ENCODE measurements at regions not wholly inside any gene's neighbourhood (a gene's known extent, or its start where the extent isn't known, plus 50 kb on each side); places are given as distances from the start of the nearest gene placed in this dataset.

DNA sequence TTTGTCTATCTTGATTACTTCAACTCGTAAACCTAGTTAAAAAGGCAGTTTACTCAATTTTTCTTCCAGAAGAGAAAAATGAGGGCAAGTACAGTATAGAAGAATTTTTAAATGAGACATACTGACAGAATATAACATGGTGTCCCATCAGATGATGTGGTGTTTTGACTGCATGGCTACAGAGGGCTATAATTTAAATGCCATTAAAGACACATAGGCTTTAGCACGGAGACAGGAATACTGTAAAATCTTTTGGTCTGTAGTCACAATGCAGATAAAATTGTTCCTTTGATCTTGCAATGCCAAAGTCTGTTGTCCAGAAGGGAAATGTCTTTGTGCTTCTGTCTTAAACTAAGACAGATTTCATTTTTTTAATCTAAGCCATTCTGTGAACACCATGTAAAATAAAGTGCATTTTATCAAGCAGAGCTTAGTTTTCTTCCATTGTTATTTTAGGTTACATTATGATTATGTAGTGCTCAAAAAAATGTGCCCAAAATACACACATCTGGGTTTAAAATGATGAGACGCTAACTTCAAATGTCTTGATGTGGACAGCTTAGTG is 249.6 kb downstream of the PTPRC start:
- no peak for TF ChIP-seq CTCF (IDR thresholded peaks at IDR 0.05)
- ChIA-PET CTCF (interaction anchor here (2.6 kb wide), 1 partner anchor 225 kb away, joined by 10 read pairs; no protein-coding TSS in a partner anchor), POLR2A (no interaction called here)
- no peaks in the 10 kb centered on the region for H3K9me3 Mint-ChIP-seq
- DNase-seq: no peak
- no peak overlapping the region for H3K4me3 Mint-ChIP-seq
- peaks cover 11% of the 10 kb centered on the region for H3K4me1 Mint-ChIP-seq (ENCODE audit: low read depth)
- peaks cover 7% of the 10 kb centered on the region for H3K36me3 Mint-ChIP-seq (ENCODE audit: low read depth)
- intact Hi-C loops (cut with micrococcal nuclease): no loop called here
- no peak for ATAC-seq
- H3K27me3 Mint-ChIP-seq: no peaks in the 10 kb centered on the region
- H3K27ac Mint-ChIP-seq: no peak overlapping the region

GRCh38 chr1:198889101-198889500 is 250.3 kb downstream of the PTPRC start:
- CTCF ChIA-PET: interaction anchor here (1.0 to 2.6 kb wide), 2 partner anchors 17 to 224 kb away, joined by 3 to 10 read pairs; no protein-coding TSS in a partner anchor
- no peak for TF ChIP-seq CTCF (IDR thresholded peaks at IDR 0.05)
- no peaks in the 10 kb centered on the region for H3K27me3 Mint-ChIP-seq

GRCh38 chr1:198889749-198890148 is 250.9 kb downstream of the PTPRC start:
- no peak overlapping the region for H3K4me3 Mint-ChIP-seq
- H3K36me3 Mint-ChIP-seq (ENCODE audit: low read depth): peaks cover 7% of the 10 kb centered on the region
- no peak for TF ChIP-seq CTCF (IDR thresholded peaks at IDR 0.05)
- H3K9me3 Mint-ChIP-seq: no peaks in the 10 kb centered on the region
- intact Hi-C loops (cut with micrococcal nuclease): no loop called here
- ChIA-PET POLR2A (no interaction called here), CTCF (interaction anchor here (1.0 to 2.6 kb wide), 2 partner anchors 17 to 223 kb away, joined by 3 to 10 read pairs; no protein-coding TSS in a partner anchor)
- no peak for ATAC-seq
- DNase-seq: no peak
- H3K27me3 Mint-ChIP-seq: no peaks in the 10 kb centered on the region
- H3K27ac Mint-ChIP-seq: no peak overlapping the region
- peaks cover 12% of the 10 kb centered on the region for H3K4me1 Mint-ChIP-seq (ENCODE audit: low read depth)

More at GRCh38 chr1:198889101-198889500, 250.3 kb downstream of the PTPRC start:
- H3K36me3 Mint-ChIP-seq (ENCODE audit: low read depth): peaks cover 7% of the 10 kb centered on the region
- ATAC-seq (no peak), DNase-seq (no peak)
- POLR2A ChIA-PET: no interaction called here
- intact Hi-C loops (cut with micrococcal nuclease): no loop called here
- H3K4me1 Mint-ChIP-seq (ENCODE audit: low read depth): peaks cover 13% of the 10 kb centered on the region
- H3K9me3 Mint-ChIP-seq: no peaks in the 10 kb centered on the region
- no peak overlapping the region for H3K27ac Mint-ChIP-seq
- no peak overlapping the region for H3K4me3 Mint-ChIP-seq

- DNase-seq (no peak), ATAC-seq (no peak)
- H3K4me3 Mint-ChIP-seq: no peak overlapping the region
- peaks cover 9% of the 10 kb centered on the region for H3K4me1 Mint-ChIP-seq (ENCODE audit: low read depth)
- CTCF ChIA-PET: interaction anchor here (1.0 to 2.6 kb wide), 2 partner anchors 16 to 223 kb away, joined by 3 to 10 read pairs; no protein-coding TSS in a partner anchor
- peaks cover 7% of the 10 kb centered on the region for H3K36me3 Mint-ChIP-seq (ENCODE audit: low read depth)
- H3K9me3 Mint-ChIP-seq: no peaks in the 10 kb centered on the region
- no peaks in the 10 kb centered on the region for H3K27me3 Mint-ChIP-seq
- intact Hi-C loops (cut with micrococcal nuclease): no loop called here
- TF ChIP-seq CTCF (IDR thresholded peaks at IDR 0.05): no peak
- H3K27ac Mint-ChIP-seq: no peak overlapping the region
- POLR2A ChIA-PET: no interaction called here
Observed at GRCh38 chr1:198890214-198890930, 251.5 kb downstream of the PTPRC start.

DNA sequence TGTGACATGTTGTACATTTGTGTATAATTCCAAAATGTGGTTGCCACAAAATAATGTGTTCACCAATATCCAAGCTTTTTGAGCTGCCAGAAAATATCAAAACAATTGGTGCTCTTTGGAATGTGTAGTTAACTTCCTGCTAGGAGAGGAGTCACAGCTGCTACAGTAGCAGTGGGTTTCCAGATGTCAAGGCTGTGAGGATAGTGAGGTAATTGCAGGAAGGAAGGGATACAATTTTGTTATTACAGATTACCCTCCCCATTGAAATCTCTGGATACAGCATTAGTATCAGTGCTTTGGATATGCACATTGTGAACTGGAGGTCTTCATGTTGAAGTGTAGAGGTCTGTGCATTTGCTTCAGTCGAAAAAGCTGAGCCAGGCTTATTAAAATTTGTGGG is 253.2 kb downstream of the PTPRC start:
- intact Hi-C loops (cut with micrococcal nuclease): no loop called here
- POLR2A ChIA-PET: no interaction called here
- ATAC-seq (no peak), DNase-seq (no peak)
- H3K4me3 Mint-ChIP-seq: no peak overlapping the region
- CTCF ChIA-PET: interaction anchor here (2.8 kb wide), 1 partner anchor 221 kb away, joined by 10 read pairs; no protein-coding TSS in a partner anchor
- no peaks in the 10 kb centered on the region for H3K27me3 Mint-ChIP-seq
- no peaks in the 10 kb centered on the region for H3K9me3 Mint-ChIP-seq
- H3K27ac Mint-ChIP-seq: no peak overlapping the region
- no peak for TF ChIP-seq CTCF (IDR thresholded peaks at IDR 0.05)
- peaks cover 9% of the 10 kb centered on the region for H3K36me3 Mint-ChIP-seq (ENCODE audit: low read depth)
- peaks cover 3% of the 10 kb centered on the region for H3K4me1 Mint-ChIP-seq (ENCODE audit: low read depth)

Data from activated CD8-positive, alpha-beta T cell treated with anti-CD3 and anti-CD28 coated beads for 36 hours (primary cell).